HG02840 (cell line): ENCODE measurements at regions not wholly inside any gene's neighbourhood (a gene's known extent, or its start where the extent isn't known, plus 50 kb on each side); places are given as distances from the start of the nearest gene placed in this dataset.
"Not testable (repeated sequence)": the region's sequence is repeated elsewhere in the genome, so short reads cannot be mapped to it uniquely, and the experiment has no call there.

Source experiments
- ATAC-seq: cut with Tn5 transposase; IDR thresholded peaks from one replicate; pipeline ENCODE4 v1.9.1; 2021; ENCODE audit warnings: mild to moderate bottlenecking, moderate library complexity, moderate number of reproducible peaks; ENCODE audit not compliant: unreplicated experiment, low FRiP score

GRCh38 chr4:131635191-131635590 lies 1513.9 kb upstream of the PCDH10 start:
- no peak for ATAC-seq

- no peak for ATAC-seq
Measured at GRCh38 chr4:131638781-131639180, 1510.3 kb upstream of the PCDH10 start.

- no peak for ATAC-seq
Measured at GRCh38 chr4:131644619-131645018, 1504.5 kb upstream of the PCDH10 start.

DNA sequence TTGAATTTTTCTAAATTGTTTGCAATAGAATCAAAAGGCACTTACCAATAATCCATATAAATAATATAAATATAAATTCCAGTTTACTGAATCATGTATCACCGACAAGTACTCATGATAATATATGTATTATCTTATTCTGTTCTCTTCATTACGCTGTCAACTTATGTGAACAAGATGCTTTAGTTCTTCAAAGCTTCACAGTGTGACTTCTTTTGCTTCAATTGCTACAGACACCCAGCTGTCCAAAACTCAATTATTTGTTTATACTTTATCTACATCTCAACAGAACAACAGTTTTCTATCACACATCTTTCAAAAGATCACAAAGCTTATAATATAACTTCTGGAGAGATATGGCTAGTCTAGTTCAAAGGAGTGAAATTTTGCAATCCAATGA lies 1499.9 kb upstream of the PCDH10 start:
- no peak for ATAC-seq

DNA sequence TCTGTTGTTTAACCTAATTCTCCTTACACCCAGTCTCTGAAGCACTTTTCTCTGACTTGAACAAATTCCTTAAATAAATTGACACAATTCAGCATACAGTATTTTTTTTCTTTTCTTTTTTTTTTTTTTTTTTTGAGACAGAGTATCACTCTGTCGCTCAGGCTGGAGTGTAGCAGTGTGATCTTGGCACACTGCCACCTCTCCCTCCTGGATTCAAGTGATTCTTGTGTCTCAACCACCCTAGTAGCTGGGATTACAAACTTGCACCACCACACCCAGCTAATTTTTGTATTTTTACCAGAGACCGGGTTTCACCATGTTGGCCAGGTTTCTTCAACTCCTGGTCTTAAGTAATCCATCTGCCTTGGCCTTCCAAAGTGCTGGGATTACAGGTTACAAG lies 1498.1 kb upstream of the PCDH10 start:
- no peak for ATAC-seq

- not testable (repeated sequence) for ATAC-seq
Measured at GRCh38 chr4:131683314-131683713, 1465.8 kb upstream of the PCDH10 start.

DNA sequence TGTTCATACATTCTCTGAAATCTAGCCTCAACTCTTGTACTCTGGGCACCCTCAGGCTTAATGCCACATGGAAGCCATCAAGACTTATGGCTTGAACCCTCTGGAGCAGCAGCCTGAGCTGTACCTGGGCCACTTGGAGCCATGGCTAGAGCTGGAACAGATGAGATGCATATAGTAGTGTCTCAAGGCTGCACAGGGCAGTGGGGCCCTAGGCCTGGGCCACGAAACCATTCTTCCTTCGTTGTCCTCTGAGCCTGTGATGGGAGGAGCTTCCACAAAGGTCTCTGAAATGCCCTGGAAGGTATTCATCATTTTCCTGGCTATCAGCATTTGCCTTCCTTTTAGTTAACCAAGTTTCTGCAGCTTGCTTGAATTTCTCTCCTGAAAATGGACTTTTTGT lies 1427.2 kb upstream of the PCDH10 start:
- ATAC-seq, result no peak

DNA sequence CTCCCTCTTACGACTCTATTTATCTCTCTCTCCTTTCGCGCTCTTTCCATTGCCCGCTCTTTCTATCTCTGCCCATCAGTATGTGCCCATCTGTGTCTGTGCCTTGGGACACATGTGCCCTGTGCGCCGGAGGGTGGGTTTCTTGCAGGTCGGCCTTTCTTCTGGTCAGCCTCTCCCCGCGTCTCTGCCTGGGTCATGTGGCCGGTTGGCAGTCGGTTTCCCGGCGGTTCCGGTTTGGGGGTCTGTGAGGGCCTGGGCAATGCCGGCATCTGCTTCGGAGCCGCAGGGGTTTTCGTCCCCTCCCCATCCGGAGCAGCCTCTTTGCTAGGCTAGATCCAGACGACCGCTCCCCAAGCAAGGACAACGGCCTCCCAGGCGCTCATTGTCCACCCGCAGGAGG lies 1426.0 kb upstream of the PCDH10 start:
- ATAC-seq, result not testable (repeated sequence)

- not testable (repeated sequence) for ATAC-seq
Measured at GRCh38 chr4:131724847-131725246, 1424.2 kb upstream of the PCDH10 start.

DNA sequence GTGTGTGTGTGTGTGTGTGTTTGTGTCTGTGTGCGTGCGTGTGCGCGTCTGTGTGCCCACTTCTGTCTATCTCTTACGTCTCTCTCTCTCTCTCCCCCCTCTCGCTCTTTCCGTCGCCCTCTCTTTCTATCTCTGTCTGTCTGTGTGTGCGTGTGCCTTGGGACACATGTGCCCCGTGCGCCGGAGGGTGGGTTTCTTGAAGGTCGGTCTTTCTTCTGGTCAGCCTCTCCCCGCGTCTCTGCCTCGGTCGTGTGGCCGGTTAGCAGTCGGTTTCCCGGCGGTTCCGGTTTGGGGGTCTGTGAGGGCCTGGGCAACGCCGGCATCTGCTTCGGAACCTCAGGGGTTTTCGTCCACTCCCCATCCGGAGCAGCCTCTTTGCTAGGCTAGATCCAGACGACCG lies 1423.6 kb upstream of the PCDH10 start:
- ATAC-seq, result not testable (repeated sequence)

DNA sequence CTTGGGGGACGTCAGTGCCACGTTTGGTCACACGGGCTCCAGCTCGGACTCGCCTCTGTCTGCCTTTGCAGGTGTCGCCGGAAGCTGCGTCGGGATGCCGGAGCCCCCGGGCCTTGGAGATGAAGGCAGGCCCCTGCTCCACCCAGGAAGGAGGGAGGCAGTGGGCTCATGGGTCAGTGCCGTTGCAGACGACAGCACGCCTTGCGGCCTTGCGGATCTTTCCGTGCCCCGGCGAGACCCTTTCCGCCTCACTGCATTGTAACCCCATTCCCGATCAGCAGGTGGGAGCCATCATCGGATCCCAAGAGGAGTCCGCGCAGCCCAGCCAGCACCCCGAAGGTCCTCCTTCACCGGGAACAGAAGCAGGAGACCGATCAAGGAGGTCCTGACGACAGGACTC lies 1422.2 kb upstream of the PCDH10 start:
- not testable (repeated sequence) for ATAC-seq

GRCh38 chr4:131727418-131727817 lies 1421.7 kb upstream of the PCDH10 start:
- ATAC-seq, result not testable (repeated sequence)

- ATAC-seq, result not testable (repeated sequence)
Measured at GRCh38 chr4:131729205-131729604, 1419.9 kb upstream of the PCDH10 start.

GRCh38 chr4:131729716-131730398 lies 1419.2 kb upstream of the PCDH10 start:
- ATAC-seq, result not testable (repeated sequence)

DNA sequence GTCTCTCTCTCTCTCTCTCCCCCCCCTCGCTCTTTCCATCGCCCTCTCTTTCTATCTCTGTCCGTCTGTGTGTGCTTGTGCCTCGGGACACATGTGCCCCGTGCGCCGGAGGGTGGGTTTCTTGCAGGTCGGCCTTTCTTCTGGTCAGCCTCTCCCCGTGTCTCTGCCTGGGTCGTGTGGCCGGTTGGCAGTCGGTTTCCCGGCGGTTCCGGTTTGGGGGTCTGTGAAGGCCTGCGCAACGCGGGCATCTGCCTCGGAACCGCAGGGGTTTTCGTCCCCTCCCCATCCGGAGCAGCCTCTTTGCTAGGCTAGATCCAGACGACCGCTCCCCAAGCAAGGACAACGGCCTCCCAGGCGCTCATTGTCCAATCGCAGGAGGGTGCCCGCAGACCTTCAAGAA lies 1418.5 kb upstream of the PCDH10 start:
- not testable (repeated sequence) for ATAC-seq

DNA sequence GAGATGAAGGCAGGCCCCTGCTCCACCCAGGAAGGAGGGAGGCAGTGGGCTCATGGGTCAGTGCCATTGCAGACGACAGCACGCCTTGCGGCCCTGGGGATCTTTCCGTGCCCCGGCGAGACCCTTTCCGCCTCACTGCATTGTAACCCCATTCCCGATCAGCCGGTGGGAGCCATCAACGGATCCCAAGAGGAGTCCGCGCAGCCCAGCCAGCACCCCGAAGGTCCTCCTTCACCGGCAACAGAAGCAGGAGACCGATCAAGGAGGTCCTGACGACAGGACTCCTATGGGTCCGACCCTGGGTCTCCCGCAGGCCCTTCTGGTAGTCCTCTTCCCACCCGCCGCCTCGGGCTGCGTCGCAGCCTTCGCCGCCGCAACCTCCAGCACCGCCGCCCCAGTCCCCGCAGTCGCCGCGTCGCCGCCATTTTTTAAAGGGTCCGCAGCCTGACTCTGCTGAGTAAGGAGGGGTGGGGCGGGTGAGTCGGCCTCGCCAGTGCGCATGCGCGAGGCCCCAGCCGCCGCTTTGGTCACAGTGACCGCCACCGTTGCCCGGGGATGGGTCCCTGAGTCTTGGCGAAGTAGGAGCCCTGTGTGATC lies 1417.0 kb upstream of the PCDH10 start:
- ATAC-seq, result not testable (repeated sequence)

- not testable (repeated sequence) for ATAC-seq
Measured at GRCh38 chr4:131734321-131734720, 1414.8 kb upstream of the PCDH10 start.

DNA sequence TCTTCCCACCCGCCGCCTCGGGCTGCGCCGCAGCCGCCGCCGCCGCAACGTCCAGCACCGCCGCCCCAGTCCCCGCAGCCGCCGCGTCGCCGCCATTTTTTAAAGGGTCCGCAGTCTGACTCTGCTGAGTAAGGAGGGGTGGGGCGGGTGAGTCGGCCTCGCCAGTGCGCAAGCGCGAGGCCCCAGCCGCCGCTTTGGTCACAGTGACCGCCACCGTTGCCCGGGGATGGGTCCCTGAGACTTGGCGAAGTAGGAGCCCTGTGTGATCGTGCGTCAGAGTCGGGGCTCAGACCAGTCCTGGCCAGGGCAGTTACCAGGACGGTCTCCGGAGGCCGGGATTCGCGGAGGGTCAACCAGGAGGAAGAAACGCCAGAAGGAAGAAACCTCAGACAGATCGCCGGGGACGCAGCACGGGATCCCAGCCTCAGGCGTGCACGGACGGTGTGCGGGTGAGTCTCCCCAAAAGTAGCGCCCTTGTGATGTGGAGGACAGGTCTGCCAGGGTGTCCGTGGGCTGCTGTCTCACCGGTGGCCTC lies 1414.2 kb upstream of the PCDH10 start:
- ATAC-seq, result not testable (repeated sequence)

GRCh38 chr4:131738991-131739390 lies 1410.1 kb upstream of the PCDH10 start:
- ATAC-seq, result not testable (repeated sequence)

GRCh38 chr4:131741836-131742235 lies 1407.3 kb upstream of the PCDH10 start:
- not testable (repeated sequence) for ATAC-seq

DNA sequence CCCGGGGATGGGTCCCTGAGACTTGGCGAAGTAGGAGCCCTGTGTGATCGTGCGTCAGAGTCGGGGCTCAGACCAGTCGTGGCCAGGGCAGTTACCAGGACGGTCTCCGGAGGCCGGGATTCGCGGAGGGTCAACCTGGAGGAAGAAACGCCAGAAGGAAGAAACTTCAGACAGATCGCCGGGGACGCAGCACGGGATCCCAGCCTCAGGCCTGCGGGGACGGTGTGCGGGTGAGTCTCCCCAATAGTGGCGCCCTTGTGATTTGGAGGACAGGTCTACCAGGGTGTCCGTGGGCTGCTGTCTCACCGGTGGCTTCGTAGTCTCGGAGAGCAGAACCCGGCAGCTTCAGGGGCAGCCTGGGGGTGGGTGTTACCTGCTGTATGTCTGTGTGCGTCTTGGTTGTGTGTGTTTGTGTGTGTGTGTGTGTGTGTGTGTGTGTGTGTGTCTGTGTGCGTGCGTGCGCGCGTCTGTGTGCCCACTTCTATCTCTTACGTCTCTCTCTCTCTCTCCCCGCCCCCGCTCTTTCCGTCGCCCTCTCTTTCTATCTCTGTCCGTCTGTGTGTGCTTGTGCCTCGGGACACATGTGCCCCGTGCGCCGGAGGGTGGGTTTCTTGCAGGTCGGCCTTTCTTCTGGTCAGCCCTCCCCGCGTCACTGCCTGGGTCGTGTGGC lies 1406.4 kb upstream of the PCDH10 start:
- not testable (repeated sequence) for ATAC-seq
